IMR-90 (cell line): ENCODE measurements at regions not wholly inside any gene's neighbourhood (a gene's known extent, or its start where the extent isn't known, plus 50 kb on each side); places are given as distances from the start of the nearest gene placed in this dataset.

Experiments used
- ATAC-seq: fragments of 200-7000 bp; cut with Tn5 transposase; 2 replicates; pipeline ENCODE4 v1.9.1; 2020; ENCODE audit warnings: low read depth, mild to moderate bottlenecking, moderate library complexity
- BruUV-seq: library from RNA; stranded (reverse); fragments of 400-500 nt; replicated peaks from 2 replicates; lab custom pipeline; 2021; lab: Mats Ljungman, UMichigan
- CTCF ChIA-PET: fragments of 300-600 bp; formaldehyde crosslinking; extraction: SDS; loops from one replicate; lab custom pipeline; 2021; ENCODE audit warnings: antibody characterized with exemption; lab: Yijun Ruan, JAX
- POLR2A ChIA-PET: fragments of 300-600 bp; sonication (Branson Sonifier 250); formaldehyde crosslinking; loops from one replicate; lab custom pipeline; 2022; ENCODE audit warnings: antibody characterized with exemption; ENCODE audit not compliant: unreplicated experiment; lab: Charles Lee
- DNase-seq: peaks from one replicate; pipeline ENCODE4 v3.0.0; 2013
- H2AFZ ChIP-seq: replicated peaks from 2 replicates; pipeline ENCODE3; 2013; ENCODE audit warnings: low read length, mild to moderate bottlenecking; ENCODE audit not compliant: poor library complexity
- H2AK5ac ChIP-seq: 2 replicates; pipeline ENCODE4 v1.6.1; 2013; ENCODE audit warnings: low read depth, low read length, inconsistent platforms
- H2AK9ac ChIP-seq: replicated peaks from 2 replicates; pipeline ENCODE3; 2013; ENCODE audit warnings: mild to moderate bottlenecking, low read depth, low read length, moderate library complexity; ENCODE audit not compliant: poor library complexity
- H2BK120ac ChIP-seq: 2 replicates; pipeline ENCODE4 v1.6.1; 2013; ENCODE audit warnings: low read depth, low read length, inconsistent platforms
- H2BK15ac ChIP-seq: 3 replicates; pipeline ENCODE4 v1.6.1; 2013; ENCODE audit warnings: low read depth, low read length, inconsistent platforms
- H2BK20ac ChIP-seq: 2 replicates; pipeline ENCODE4 v1.6.1; 2013; ENCODE audit warnings: low read depth, mild to moderate bottlenecking, inconsistent platforms, low read length, moderate library complexity
- H2BK5ac ChIP-seq: 2 replicates; pipeline ENCODE4 v1.6.1; 2013; ENCODE audit warnings: mild to moderate bottlenecking, low read depth, low read length, inconsistent platforms; ENCODE audit not compliant: poor library complexity, severe bottlenecking
- H3K14ac ChIP-seq: replicated peaks from 2 replicates; pipeline ENCODE4 v1.6.1; 2013; ENCODE audit warnings: low read depth, low read length, inconsistent platforms
- H3K18ac ChIP-seq: 2 replicates; pipeline ENCODE4 v1.6.1; 2013; ENCODE audit warnings: low read depth, low read length, control low read depth
- H3K23ac ChIP-seq: 2 replicates; pipeline ENCODE4 v1.6.1; 2013; ENCODE audit warnings: low read depth, low read length, inconsistent platforms
- H3K27ac ChIP-seq: 2 replicates; pipeline ENCODE4 v1.5.1; 2013; ENCODE audit warnings: mild to moderate bottlenecking, control low read depth, low read length; ENCODE audit not compliant: insufficient read depth
- H3K27me3 ChIP-seq: 2 replicates; pipeline ENCODE4 v1.6.1; 2013; ENCODE audit warnings: low read length; ENCODE audit not compliant: control insufficient read depth, insufficient read depth
- H3K36me3 ChIP-seq: 2 replicates; pipeline ENCODE4 v1.6.1; 2013; ENCODE audit warnings: low read length, mixed read lengths; ENCODE audit not compliant: control insufficient read depth, insufficient read depth
- H3K4ac ChIP-seq: 2 replicates; pipeline ENCODE4 v1.6.1; 2013; ENCODE audit warnings: low read depth, low read length, inconsistent platforms
- H3K4me1 ChIP-seq: 2 replicates; pipeline ENCODE4 v1.6.1; 2013; ENCODE audit warnings: low read length, mixed read lengths; ENCODE audit not compliant: control insufficient read depth, insufficient read depth
- H3K4me2 ChIP-seq: 2 replicates; pipeline ENCODE4 v1.6.1; 2013; ENCODE audit warnings: low read depth, mild to moderate bottlenecking, control low read depth, low read length, moderate library complexity
- H3K4me3 ChIP-seq: 2 replicates; pipeline ENCODE4 v1.5.1; 2013; ENCODE audit warnings: low read depth, mild to moderate bottlenecking, control low read depth, low read length, moderate library complexity; ENCODE audit not compliant: insufficient read depth
- H3K56ac ChIP-seq: 2 replicates; pipeline ENCODE4 v1.6.1; 2013; ENCODE audit warnings: low read length, inconsistent platforms; ENCODE audit not compliant: insufficient read depth; ENCODE audit errors: extremely low read depth
- H3K79me1 ChIP-seq, 2 experiments: 2 replicates each; pipeline ENCODE4 v1.6.1; 2013; ENCODE audit warnings: low read length in 2 of 2, inconsistent platforms in 1 of 2, low read depth in 1 of 2
- H3K9ac ChIP-seq: 2 replicates; pipeline ENCODE4 v1.6.1; 2013; ENCODE audit warnings: low read depth, low read length, control low read depth
- H3K9me1 ChIP-seq: 2 replicates; pipeline ENCODE4 v1.6.1; 2013; ENCODE audit warnings: low read length, inconsistent platforms; ENCODE audit not compliant: insufficient read depth
- H3K9me3 ChIP-seq: 2 replicates; pipeline ENCODE4 v1.6.1; 2013; ENCODE audit warnings: low read length; ENCODE audit not compliant: control insufficient read depth, insufficient read depth
- H4K20me1 ChIP-seq: 2 replicates; pipeline ENCODE4 v1.6.1; 2013; ENCODE audit warnings: low read length, inconsistent platforms; ENCODE audit not compliant: insufficient read depth
- H4K5ac ChIP-seq: 2 replicates; pipeline ENCODE4 v1.6.1; 2013; ENCODE audit warnings: mild to moderate bottlenecking, low read depth, low read length, control low read depth
- H4K8ac ChIP-seq, 2 experiments: 2 replicates each; pipeline ENCODE4 v1.6.1; 2013; ENCODE audit warnings: low read depth in 2 of 2, low read length in 2 of 2, control low read depth in 1 of 2, inconsistent platforms in 1 of 2
- H4K91ac ChIP-seq: 2 replicates; pipeline ENCODE4 v1.6.1; 2013; ENCODE audit warnings: low read depth, low read length, inconsistent platforms; ENCODE audit not compliant: insufficient read depth
- CHD1 ChIP-seq: IDR thresholded peaks from 2 replicates; pipeline ENCODE4 v1.6.1; 2012; ENCODE audit warnings: low read depth, low read length, improper control_type of control experiment
- FOS ChIP-seq: fragments of 150-350 bp; IDR thresholded peaks from 2 replicates; pipeline ENCODE4 v1.6.1; 2016; ENCODE audit warnings: low read depth, low read length
- MAFK ChIP-seq: IDR thresholded peaks from 2 replicates; pipeline ENCODE4 v1.6.1; 2012; ENCODE audit warnings: low read depth, low read length, improper control_type of control experiment
- WGBS, 2 experiments: methylation state at CpG; one replicate each; pipeline versions ENCODE4 v1.1.5 to v1.1.7; 2013; ENCODE audit warnings: missing lambda C conversion rate in 2 of 2; ENCODE audit not compliant: insufficient read length in 1 of 2; ENCODE audit errors: extremely low coverage in 2 of 2; 5-methylcytosine and 5-hydroxymethylcytosine counted together
- dilution Hi-C: fragments of 300-500 bp; cut with HindIII; formaldehyde crosslinking; loops from one replicate; pipeline ENCODE4 v1.14.3; 2018; ENCODE audit warnings: low sequenced_read_pairs; ENCODE audit not compliant: unreplicated experiment
- in situ Hi-C: fragments of 300-500 bp; cut with MboI; formaldehyde crosslinking; loops from 3 replicates; pipeline ENCODE4 v1.14.3; 2019; ENCODE audit warnings: low sequenced_read_pairs, inconsistent platforms, mixed read lengths
- intact Hi-C: fragments of 100-400 bp; cut with micrococcal nuclease; formaldehyde crosslinking; loops from 2 replicates; pipeline ENCODE4 v1.10.0; 2022

DNA sequence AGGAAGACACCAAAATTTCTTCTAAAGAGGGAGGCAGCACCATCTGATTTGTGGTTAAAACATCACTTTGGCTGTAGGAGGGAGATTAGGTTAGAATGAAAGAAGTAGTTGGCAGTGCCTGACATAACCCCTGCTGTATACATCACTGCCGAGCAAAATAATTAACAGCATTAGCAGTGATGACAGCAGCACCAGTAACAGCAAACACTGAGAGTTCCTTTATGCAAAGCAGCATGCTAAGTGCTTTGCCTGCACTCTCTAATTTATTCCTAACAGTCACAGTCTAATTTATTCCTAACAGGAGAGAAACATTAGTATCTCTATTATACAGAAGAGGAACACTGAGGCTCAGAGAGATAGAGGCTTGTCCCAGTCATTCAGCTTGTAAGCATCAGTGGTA is 1469.7 kb downstream of the AACS start:
- Histone ChIP-seq H2BK20ac (no peak overlapping the region), H3K27ac (no peak overlapping the region), H4K20me1 (no peaks in the 10 kb centered on the region), H4K5ac (no peak overlapping the region), H2AK5ac (no peak overlapping the region), H3K79me1 (no peaks in the 10 kb centered on the region), H3K4me1 (no peaks in the 10 kb centered on the region), H2AFZ (no peak overlapping the region), H3K18ac (no peak overlapping the region), H3K9me3 (peaks cover 15% of the 10 kb centered on the region), H2BK15ac (no peak overlapping the region), H3K14ac (no peak overlapping the region), H3K9ac (no peak overlapping the region), H3K4me2 (no peak overlapping the region), H4K91ac (no peak overlapping the region), H3K4me3 (no peak overlapping the region), H3K36me3 (no peaks in the 10 kb centered on the region), H2AK9ac (no peak overlapping the region), H3K23ac (no peak overlapping the region), H3K56ac (no peak overlapping the region), H2BK5ac (no peak overlapping the region), H3K27me3 (no peaks in the 10 kb centered on the region), H4K8ac (no peak overlapping the region), H3K4ac (no peak overlapping the region), H2BK120ac (no peak overlapping the region), H3K9me1 (no peaks in the 10 kb centered on the region)
- TF ChIP-seq FOS (no peak), MAFK (no peak), CHD1 (no peak)
- ChIA-PET CTCF (no interaction called here), POLR2A (no interaction called here)
- no TSS peak for BruUV-seq
- no peak for ATAC-seq
- in situ Hi-C loops (no loop called here), intact Hi-C loops (no loop called here), dilution Hi-C loops (no loop called here)
- no peak for DNase-seq
- WGBS, 2 experiments: no CpG with 5 or more reads among the region's 1 CpG
